Astrocyte (in vitro differentiated cells and primary cell): ENCODE measurements at regions not wholly inside any gene's neighbourhood (a gene's known extent, or its start where the extent isn't known, plus 50 kb on each side); places are given as distances from the start of the nearest gene placed in this dataset.

Experiments used
- EZH2 ChIP-seq: IDR thresholded peaks from 2 replicates; pipeline ENCODE4 v1.6.1; 2012; ENCODE audit warnings: mild to moderate bottlenecking, low read length, inconsistent platforms; ENCODE audit not compliant: insufficient read depth
- TF ChIP-seq, protein P1 (sequence below): IDR thresholded peaks from 2 replicates; pipeline ENCODE4 v1.5.1; 2011; ENCODE audit warnings: low read depth, mild to moderate bottlenecking, inconsistent platforms, low read length, moderate library complexity; ENCODE audit not compliant: insufficient read depth

DNA sequence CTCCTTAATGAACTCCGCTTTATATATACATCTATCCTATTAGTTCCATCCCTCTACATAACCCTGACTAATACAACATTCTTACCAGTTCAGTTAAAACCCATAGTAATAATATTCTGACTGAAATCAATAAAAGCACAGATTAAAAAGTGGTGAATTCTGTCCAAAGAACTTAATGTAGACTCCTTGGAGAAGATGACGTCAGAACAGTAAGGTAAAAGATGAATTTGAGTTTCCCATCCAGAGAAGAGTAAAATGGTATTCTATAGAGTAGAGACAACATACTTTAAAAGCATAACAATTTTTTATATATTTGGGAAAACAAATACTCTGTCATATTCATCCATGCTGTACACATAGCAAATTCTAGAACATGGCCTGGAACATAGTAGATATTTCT lies 418.0 kb upstream of the SYT1 start:
- no peak for TF ChIP-seq EZH2
- TF ChIP-seq, protein P1, sequence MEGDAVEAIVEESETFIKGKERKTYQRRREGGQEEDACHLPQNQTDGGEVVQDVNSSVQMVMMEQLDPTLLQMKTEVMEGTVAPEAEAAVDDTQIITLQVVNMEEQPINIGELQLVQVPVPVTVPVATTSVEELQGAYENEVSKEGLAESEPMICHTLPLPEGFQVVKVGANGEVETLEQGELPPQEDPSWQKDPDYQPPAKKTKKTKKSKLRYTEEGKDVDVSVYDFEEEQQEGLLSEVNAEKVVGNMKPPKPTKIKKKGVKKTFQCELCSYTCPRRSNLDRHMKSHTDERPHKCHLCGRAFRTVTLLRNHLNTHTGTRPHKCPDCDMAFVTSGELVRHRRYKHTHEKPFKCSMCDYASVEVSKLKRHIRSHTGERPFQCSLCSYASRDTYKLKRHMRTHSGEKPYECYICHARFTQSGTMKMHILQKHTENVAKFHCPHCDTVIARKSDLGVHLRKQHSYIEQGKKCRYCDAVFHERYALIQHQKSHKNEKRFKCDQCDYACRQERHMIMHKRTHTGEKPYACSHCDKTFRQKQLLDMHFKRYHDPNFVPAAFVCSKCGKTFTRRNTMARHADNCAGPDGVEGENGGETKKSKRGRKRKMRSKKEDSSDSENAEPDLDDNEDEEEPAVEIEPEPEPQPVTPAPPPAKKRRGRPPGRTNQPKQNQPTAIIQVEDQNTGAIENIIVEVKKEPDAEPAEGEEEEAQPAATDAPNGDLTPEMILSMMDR = no peak
